NCI-H69 (cell line): ENCODE measurements at regions not wholly inside any gene's neighbourhood (a gene's known extent, or its start where the extent isn't known, plus 50 kb on each side); places are given as distances from the start of the nearest gene placed in this dataset.
"Not testable (repeated sequence)": the region's sequence is repeated elsewhere in the genome, so short reads cannot be mapped to it uniquely, and the experiment has no call there.

Source experiments
- DNase-seq: peaks from one replicate; lab custom pipeline; 2025; lab: John Stamatoyannopoulos, UW

GRCh38 chr2:83378921-83379320, 1080.2 kb downstream of the SUCLG1 start:
- no peak for DNase-seq

GRCh38 chr2:83376731-83377130, 1082.3 kb downstream of the SUCLG1 start:
- no peak for DNase-seq

GRCh38 chr2:83370419-83370762, 1088.7 kb downstream of the SUCLG1 start:
- no peak for DNase-seq

GRCh38 chr2:83369601-83370418, 1089.3 kb downstream of the SUCLG1 start:
- DNase-seq: no peak

GRCh38 chr2:83368916-83369315, 1090.2 kb downstream of the SUCLG1 start:
- no peak for DNase-seq

GRCh38 chr2:83368461-83368860, 1090.6 kb downstream of the SUCLG1 start:
- no peak for DNase-seq

- DNase-seq: no peak
These were observed 1093.6 kb downstream of the SUCLG1 start for GRCh38 chr2:83365476-83365875.

GRCh38 chr2:83364264-83364663, 1094.8 kb downstream of the SUCLG1 start:
- DNase-seq: no peak

GRCh38 chr2:83363138-83363537, 1095.9 kb downstream of the SUCLG1 start:
- not testable (repeated sequence) for DNase-seq

GRCh38 chr2:83359336-83359735, 1099.7 kb downstream of the SUCLG1 start:
- no peak for DNase-seq

GRCh38 chr2:83342860-83343329, 1116.2 kb downstream of the SUCLG1 start:
- peak; percentile 2 for DNase-seq

GRCh38 chr2:83340424-83340823, 1118.7 kb downstream of the SUCLG1 start:
- DNase-seq: peak; percentile 8

- not testable (repeated sequence) for DNase-seq
These were observed 1119.1 kb downstream of the SUCLG1 start for GRCh38 chr2:83339942-83340341.

GRCh38 chr2:83331810-83332209, 1127.3 kb downstream of the SUCLG1 start:
- DNase-seq: no peak

GRCh38 chr2:83323038-83323437, 1136.0 kb downstream of the SUCLG1 start:
- DNase-seq: no peak

GRCh38 chr2:83320053-83320452, 1139.0 kb downstream of the SUCLG1 start:
- no peak for DNase-seq

GRCh38 chr2:83305758-83306378, 1153.2 kb downstream of the SUCLG1 start:
- no peak for DNase-seq

GRCh38 chr2:83291083-83291482, 1168.0 kb downstream of the SUCLG1 start:
- DNase-seq: no peak

GRCh38 chr2:83282841-83283240, 1176.2 kb downstream of the SUCLG1 start:
- DNase-seq: no peak

- DNase-seq: no peak
These were observed 1176.9 kb downstream of the SUCLG1 start for GRCh38 chr2:83282043-83282795.

GRCh38 chr2:83280391-83280790, 1178.7 kb downstream of the SUCLG1 start:
- no peak for DNase-seq

GRCh38 chr2:83273322-83273721, 1185.8 kb downstream of the SUCLG1 start:
- no peak for DNase-seq
